ENCODE measurements at regions not wholly inside any gene's neighbourhood (a gene's known extent, or its start where the extent isn't known, plus 50 kb on each side); places are given as distances from the start of the nearest gene placed in this dataset.

DNA sequence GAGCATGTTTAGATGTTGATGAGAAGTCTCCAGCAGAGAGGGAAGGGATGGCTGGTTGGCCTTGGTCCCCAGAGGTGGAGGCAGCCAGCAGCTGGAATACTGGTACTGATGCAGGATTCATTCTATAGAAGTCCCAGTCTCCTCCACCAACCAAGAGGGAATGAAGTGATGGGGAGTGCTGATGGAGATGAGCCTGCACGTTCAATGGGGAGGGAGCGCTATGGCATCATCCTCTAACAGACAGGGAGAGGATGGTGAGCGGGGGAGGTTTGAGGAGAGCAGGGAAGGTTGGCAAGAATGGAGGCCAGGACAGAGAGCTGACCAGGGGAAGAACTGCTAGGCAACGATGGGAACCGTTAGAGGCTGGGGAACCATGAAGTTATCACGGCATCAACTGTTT lies 159.8 kb upstream of the MVB12B start:
- TF ChIP-seq, protein P1, sequence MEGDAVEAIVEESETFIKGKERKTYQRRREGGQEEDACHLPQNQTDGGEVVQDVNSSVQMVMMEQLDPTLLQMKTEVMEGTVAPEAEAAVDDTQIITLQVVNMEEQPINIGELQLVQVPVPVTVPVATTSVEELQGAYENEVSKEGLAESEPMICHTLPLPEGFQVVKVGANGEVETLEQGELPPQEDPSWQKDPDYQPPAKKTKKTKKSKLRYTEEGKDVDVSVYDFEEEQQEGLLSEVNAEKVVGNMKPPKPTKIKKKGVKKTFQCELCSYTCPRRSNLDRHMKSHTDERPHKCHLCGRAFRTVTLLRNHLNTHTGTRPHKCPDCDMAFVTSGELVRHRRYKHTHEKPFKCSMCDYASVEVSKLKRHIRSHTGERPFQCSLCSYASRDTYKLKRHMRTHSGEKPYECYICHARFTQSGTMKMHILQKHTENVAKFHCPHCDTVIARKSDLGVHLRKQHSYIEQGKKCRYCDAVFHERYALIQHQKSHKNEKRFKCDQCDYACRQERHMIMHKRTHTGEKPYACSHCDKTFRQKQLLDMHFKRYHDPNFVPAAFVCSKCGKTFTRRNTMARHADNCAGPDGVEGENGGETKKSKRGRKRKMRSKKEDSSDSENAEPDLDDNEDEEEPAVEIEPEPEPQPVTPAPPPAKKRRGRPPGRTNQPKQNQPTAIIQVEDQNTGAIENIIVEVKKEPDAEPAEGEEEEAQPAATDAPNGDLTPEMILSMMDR (IDR thresholded peaks at IDR 0.05; ENCODE audit: control extremely low read depth in 1 of 3, insufficient read depth in 1 of 3, low read depth in 1 of 3, low read length in 3 of 3) = no peak
- TF ChIP-seq POLR2A (IDR thresholded peaks at IDR 0.05; ENCODE audit: control extremely low read depth in 1 of 2, low read depth in 2 of 2, low read length in 2 of 2) = no peak
- TF ChIP-seq, protein P2, sequence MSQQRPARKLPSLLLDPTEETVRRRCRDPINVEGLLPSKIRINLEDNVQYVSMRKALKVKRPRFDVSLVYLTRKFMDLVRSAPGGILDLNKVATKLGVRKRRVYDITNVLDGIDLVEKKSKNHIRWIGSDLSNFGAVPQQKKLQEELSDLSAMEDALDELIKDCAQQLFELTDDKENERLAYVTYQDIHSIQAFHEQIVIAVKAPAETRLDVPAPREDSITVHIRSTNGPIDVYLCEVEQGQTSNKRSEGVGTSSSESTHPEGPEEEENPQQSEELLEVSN (IDR thresholded peaks at IDR 0.05) = no peak
- TF ChIP-seq, protein P3, sequence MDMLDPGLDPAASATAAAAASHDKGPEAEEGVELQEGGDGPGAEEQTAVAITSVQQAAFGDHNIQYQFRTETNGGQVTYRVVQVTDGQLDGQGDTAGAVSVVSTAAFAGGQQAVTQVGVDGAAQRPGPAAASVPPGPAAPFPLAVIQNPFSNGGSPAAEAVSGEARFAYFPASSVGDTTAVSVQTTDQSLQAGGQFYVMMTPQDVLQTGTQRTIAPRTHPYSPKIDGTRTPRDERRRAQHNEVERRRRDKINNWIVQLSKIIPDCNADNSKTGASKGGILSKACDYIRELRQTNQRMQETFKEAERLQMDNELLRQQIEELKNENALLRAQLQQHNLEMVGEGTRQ (IDR thresholded peaks at IDR 0.05; ENCODE audit: low read length) = no peak
